WERI-Rb-1 (cell line): ENCODE measurements at regions not wholly inside any gene's neighbourhood (a gene's known extent, or its start where the extent isn't known, plus 50 kb on each side); places are given as distances from the start of the nearest gene placed in this dataset.

Experiments used
- DNase-seq: peaks from one replicate; pipeline ENCODE4 v3.0.0-alpha.2; 2020
- H3K27ac ChIP-seq: fragments of 250-450 bp; sonication (Bioruptor Pico); 2 replicates; pipeline ENCODE4 v1.5.1; 2020; ENCODE audit warnings: mild to moderate bottlenecking, moderate library complexity
- H3K27me3 ChIP-seq: fragments of 250-450 bp; sonication (Bioruptor Pico); 2 replicates; pipeline ENCODE4 v1.5.1; 2021; ENCODE audit warnings: mild to moderate bottlenecking, low read depth, moderate library complexity; ENCODE audit not compliant: insufficient read depth, severe bottlenecking
- H3K36me3 ChIP-seq: fragments of 250-450 bp; sonication (Bioruptor Pico); 2 replicates; pipeline ENCODE4 v1.5.1; 2020; ENCODE audit warnings: mild to moderate bottlenecking, moderate library complexity
- H3K4me3 ChIP-seq: 2 replicates; pipeline ENCODE4 v1.5.1; 2011; ENCODE audit warnings: low read depth, mild to moderate bottlenecking, control low read depth, low read length
- H3K9me3 ChIP-seq: fragments of 250-450 bp; sonication (Bioruptor Pico); 2 replicates; pipeline ENCODE4 v1.5.1; 2021; ENCODE audit warnings: mild to moderate bottlenecking, moderate library complexity; ENCODE audit not compliant: severe bottlenecking
- TF ChIP-seq, protein P1 (sequence below): IDR thresholded peaks from 2 replicates; pipeline ENCODE4 v1.5.1; 2011; ENCODE audit warnings: low read depth, mild to moderate bottlenecking, control low read depth, inconsistent platforms, low read length

DNA sequence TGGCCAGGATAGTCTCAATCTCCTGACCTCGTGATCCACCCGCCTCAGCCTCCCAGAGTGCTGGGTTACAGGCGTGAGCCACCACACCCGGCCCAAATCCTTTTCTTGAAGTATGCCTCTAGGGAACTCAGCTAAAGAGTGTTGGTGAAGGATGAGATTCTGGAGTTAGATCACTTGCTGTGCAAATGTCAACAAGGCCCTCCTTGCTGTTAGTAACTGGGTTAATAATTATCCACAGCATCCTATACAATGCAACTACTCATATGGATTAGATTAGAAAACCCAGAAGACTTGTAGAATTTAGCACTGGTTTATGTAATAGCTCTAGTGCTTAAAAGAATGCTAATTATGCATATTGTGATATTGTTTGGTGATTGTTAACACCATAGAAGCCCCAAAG lies 310.8 kb upstream of the TFPI start:
- no peaks in the 10 kb centered on the region for H3K9me3 ChIP-seq
- H3K4me3 ChIP-seq: no peak overlapping the region
- H3K27me3 ChIP-seq: no peaks in the 10 kb centered on the region
- TF ChIP-seq, protein P1, sequence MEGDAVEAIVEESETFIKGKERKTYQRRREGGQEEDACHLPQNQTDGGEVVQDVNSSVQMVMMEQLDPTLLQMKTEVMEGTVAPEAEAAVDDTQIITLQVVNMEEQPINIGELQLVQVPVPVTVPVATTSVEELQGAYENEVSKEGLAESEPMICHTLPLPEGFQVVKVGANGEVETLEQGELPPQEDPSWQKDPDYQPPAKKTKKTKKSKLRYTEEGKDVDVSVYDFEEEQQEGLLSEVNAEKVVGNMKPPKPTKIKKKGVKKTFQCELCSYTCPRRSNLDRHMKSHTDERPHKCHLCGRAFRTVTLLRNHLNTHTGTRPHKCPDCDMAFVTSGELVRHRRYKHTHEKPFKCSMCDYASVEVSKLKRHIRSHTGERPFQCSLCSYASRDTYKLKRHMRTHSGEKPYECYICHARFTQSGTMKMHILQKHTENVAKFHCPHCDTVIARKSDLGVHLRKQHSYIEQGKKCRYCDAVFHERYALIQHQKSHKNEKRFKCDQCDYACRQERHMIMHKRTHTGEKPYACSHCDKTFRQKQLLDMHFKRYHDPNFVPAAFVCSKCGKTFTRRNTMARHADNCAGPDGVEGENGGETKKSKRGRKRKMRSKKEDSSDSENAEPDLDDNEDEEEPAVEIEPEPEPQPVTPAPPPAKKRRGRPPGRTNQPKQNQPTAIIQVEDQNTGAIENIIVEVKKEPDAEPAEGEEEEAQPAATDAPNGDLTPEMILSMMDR: no peak
- H3K27ac ChIP-seq: no peak overlapping the region
- DNase-seq: no peak
- H3K36me3 ChIP-seq: no peaks in the 10 kb centered on the region

DNA sequence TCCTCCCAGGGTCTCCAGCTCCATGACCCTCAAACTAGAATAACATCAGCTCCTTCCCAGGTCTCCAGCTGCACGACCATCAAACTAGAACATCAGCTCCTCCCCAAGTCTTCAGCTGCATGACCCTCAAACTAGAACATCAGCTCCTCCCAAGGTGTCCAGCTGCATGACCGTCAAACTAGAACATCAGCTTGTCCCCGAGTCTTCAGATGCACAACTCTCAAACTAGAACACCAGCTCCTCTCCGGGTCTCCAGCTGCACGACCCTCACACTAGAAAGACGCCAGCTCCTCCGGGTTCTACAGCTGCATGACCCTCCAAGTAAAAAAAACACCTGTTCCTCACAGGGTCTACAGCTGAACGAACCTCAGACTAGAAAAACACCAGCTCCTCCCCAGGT lies 312.9 kb upstream of the TFPI start:
- no peak for DNase-seq
- no peaks in the 10 kb centered on the region for H3K36me3 ChIP-seq
- H3K27ac ChIP-seq: no peak overlapping the region
- H3K9me3 ChIP-seq: no peaks in the 10 kb centered on the region
- H3K27me3 ChIP-seq: no peaks in the 10 kb centered on the region
- TF ChIP-seq, protein P1: no peak
- H3K4me3 ChIP-seq: no peak overlapping the region

DNA sequence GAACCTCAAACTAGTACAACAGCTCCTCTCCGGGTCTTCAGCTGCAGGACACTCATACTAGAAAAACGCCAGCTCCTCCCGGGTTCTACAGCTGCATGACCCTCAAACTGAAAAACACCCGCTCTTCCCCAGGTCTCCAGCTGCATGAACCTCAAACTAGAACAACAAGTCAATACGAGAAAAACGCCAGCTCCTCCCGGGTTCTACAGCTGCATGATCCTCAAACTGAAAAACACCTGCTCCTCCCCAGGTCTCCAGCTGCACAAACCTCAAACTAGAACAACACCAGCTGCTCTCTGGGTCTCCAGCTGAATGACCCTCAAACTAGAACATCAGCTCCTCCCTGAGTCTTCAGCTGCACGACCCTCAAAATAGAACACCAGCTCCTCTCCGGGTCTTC lies 315.0 kb upstream of the TFPI start:
- no peaks in the 10 kb centered on the region for H3K27me3 ChIP-seq
- H3K9me3 ChIP-seq: no peaks in the 10 kb centered on the region
- TF ChIP-seq, protein P1: no peak
- no peak overlapping the region for H3K4me3 ChIP-seq
- no peak overlapping the region for H3K27ac ChIP-seq
- H3K36me3 ChIP-seq: no peaks in the 10 kb centered on the region
- no peak for DNase-seq

DNA sequence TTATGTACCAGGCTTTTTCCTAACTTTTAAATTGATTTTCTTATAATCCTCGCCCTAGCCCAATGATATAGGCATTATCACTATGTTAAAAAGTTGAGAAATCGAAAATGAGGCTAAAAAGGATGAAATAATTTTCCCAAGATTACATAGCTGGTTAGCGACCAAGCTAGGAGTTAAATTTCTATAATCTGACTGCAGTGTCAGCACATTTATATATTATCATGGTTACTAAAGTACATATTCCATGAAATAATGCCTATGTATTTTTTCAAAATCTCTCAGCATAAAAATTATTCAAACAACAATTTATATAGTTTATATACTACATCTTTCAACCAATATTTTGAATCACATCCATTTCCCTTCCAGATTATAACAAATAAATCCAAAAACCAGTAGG lies 317.3 kb upstream of the TFPI start:
- DNase-seq: no peak
- no peaks in the 10 kb centered on the region for H3K9me3 ChIP-seq
- TF ChIP-seq, protein P1: no peak

DNA sequence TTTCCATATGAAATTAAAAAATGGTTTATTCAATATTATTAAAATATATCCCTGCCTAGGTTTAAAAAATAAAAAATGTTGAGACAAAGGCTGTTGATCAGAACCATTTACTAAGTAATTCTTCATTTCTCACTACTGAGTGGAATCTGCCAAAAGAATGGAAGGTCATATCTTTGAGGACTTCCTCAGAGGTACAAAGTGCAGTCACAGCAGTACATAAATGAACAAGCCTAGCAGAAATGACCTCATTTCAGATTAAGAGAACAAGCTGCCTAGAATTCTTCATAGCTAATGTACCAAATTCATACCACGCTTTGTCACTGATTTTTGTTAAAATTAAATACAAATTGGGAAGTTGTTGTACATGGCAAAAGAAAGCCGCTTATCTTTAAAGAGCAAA lies 318.9 kb upstream of the TFPI start:
- H3K27ac ChIP-seq: no peak overlapping the region
- no peaks in the 10 kb centered on the region for H3K27me3 ChIP-seq
- H3K4me3 ChIP-seq: no peak overlapping the region
- H3K9me3 ChIP-seq: no peaks in the 10 kb centered on the region
- no peaks in the 10 kb centered on the region for H3K36me3 ChIP-seq
- TF ChIP-seq, protein P1: no peak
- DNase-seq: no peak

More for the DNA sequence above, 317.3 kb upstream of the TFPI start:
- Histone ChIP-seq H3K27me3 (no peaks in the 10 kb centered on the region), H3K36me3 (no peaks in the 10 kb centered on the region), H3K4me3 (no peak overlapping the region), H3K27ac (no peak overlapping the region)

DNA sequence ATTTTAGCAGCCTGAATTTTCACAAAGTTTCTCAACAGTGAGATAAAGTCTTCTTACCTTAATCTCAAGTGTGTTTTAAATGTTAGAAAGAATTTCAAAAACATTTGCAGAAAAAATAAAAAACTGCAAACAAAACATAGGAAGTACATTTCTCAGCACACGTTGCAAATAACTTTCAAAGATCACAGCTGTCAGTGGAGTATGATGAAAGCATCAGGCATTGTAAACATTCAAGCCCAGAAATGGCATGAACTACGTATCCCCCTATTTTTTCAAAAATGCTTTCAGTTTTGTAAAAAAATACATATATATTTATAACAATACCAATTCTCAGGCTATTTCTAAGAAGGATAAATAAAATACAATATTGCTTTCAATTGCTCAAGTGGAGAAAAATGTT lies 320.6 kb upstream of the TFPI start:
- TF ChIP-seq, protein P1: no peak
- H3K27me3 ChIP-seq: no peaks in the 10 kb centered on the region
- no peak overlapping the region for H3K4me3 ChIP-seq
- DNase-seq: no peak
- H3K27ac ChIP-seq: no peak overlapping the region
- no peaks in the 10 kb centered on the region for H3K9me3 ChIP-seq
- no peaks in the 10 kb centered on the region for H3K36me3 ChIP-seq
